ENCODE measurements at regions not wholly inside any gene's neighbourhood (a gene's known extent, or its start where the extent isn't known, plus 50 kb on each side); places are given as distances from the start of the nearest gene placed in this dataset.
"Not testable (repeated sequence)": the region's sequence is repeated elsewhere in the genome, so short reads cannot be mapped to it uniquely, and the experiment has no call there.

DNA sequence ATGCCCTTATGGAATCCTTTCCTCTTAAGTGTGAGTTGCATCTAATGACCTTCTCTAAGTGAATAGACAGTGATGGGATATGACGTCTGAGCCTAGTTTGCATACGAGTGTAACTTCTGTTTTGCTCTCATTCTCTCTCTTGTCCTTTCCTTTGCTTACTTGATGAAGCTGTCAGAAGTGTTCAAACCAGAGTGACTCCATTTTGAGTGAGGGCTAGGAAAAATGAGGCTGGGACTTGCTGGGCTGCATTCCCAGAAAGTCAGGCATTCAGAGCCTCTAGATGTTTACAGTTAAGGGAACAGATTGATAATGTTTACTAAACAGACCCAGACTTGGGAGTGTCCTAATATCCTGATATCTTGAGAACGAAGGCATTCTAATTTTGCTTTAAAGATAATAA lies 311.2 kb upstream of the SOX4 start:
- DNase-seq: not testable (repeated sequence)

DNA sequence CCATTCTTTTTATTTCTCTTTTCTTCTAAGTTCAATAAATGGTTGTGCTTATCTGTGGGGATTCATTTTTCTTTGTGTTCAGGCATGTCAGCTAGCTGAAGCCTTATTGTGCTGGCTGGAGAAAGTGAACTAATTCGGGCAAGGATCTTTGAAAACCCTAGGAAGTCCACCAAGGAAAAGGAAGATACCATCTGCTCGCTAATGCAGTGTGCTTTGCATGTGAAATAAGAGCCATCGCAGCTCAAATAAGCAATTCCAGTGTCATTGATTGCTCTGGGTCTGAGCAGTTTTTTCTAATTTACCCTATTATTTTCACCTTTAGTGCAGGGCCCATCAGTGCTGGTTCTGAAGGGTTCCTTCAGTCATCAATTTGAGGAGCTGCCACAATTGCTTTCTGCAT lies 309.4 kb upstream of the SOX4 start:
- no peak for DNase-seq

DNA sequence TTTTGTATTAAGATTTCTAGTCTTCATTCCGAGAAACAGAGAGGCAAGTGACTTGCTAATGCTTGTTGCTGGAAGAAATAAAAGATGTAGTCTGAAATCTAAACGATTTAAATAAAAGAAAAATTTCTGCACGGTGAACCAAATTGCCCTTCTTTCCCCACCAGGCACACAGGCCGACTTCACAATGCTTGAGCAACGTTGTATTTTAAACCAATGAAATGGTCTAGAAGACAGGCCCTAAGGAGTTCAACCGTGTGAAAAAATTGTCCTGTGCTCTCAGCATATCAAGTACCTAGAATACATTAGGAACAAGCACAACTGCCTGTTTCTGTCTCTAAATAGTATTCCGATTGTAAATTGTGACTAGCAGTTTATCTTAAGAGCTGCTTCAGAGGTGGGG lies 308.8 kb upstream of the SOX4 start:
- no peak for DNase-seq

DNA sequence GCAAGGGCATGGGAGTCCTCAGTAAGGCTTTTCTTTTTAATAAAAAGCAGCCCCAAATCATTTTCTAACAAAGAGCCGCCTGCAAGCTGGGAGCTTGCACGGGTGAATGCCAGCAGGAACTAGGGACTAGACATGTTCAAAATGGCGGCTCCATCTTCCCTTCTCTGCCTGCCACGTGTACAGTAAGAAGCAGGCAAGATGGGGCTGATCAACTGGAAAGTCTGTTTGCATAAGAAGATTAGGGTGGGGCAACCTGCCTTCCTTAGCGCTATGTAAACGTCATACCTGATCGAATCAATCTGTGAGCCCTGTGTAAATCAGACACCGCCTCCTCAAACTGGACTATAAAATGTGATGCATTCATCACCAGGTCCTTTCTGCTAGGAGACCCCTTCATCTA lies 299.4 kb upstream of the SOX4 start:
- no peak for DNase-seq

DNA sequence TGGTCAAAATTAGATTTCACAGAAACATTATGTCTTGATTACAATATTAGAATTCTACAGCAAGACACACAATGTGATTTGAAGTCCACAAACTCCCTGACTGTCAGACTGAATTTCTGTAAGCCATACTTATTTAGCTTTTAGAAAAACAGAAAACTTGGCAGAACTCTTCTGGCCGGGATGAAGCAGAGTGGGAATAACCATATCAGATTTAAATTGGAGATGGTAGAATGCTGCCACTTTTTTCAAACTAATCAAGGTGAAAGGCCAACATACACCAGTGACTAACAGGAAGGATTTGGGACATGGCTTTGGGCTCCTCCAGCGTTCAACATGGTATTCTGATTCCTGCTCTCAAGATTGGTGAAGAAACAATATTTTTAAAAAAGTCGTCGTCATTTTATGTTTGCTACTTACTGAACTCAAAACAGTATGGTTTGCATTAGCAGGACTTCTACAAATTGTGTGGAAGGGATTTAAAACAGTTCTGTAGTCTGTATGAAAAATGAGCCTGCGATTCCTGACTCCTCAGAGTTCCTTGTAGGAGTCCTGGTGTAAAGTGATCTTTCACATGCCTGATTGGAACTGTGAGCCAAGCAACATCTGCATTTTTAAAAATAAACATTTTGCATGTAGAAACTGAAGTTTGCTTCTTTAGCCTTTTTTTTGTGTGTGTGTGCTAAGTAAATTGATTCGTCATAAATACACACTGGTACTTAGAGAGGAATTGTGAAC lies 297.9 kb upstream of the SOX4 start:
- no peak for DNase-seq

DNA sequence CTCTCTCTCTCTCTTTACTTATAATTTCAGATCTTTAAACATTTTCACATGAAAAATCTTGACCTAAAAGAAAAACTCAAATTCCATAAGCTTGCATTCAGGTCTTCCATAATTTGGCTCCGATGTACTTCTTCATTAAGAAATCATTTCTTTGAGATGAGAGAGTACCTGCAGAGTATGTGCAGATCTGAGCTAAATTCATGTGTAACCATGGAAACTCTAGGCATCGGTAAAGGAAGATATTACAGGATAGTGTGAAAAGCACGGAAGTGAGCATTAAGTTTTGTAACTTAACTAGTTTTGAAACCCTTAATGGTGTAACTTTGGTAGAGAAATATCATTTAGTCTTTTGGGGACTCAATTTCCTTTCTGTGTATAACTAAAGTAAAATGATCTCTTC lies 295.9 kb upstream of the SOX4 start:
- DNase-seq: no peak

DNA sequence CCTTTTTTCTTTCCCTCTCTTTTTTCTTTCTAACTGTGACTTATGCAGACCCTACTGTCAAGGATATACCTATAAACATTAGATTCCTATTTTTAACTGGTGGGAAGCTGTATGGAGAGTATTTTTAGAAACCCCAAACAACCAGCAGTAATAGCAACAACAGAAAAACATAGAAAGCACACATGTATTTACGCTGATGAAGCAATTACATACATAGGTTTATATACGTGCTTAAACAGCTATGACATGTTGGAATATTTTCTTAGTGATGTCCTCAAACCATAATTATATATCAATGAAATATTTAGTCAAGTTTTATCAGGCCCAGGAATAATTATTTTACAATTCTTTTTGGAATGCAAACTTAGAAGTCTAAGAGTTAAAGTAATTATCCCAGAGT lies 294.3 kb upstream of the SOX4 start:
- no peak for DNase-seq

DNA sequence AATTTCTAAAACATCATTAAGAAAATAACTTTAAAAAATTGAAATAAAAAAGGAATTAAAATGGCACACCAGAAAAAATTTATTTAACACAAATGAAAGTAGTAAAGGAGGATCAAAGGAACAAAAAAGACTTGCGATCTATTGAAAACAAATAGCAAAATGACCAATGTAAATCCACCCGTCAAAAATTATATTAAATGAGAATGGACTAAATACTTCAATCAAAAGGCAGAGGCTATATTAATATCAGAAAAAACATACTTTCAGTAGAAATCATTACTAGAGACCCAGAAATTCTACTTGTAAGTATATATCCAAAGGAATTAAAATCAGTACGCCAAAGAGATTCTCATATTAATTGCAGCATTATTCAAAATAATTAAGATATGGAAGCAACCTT lies 293.1 kb upstream of the SOX4 start:
- no peak for DNase-seq

DNA sequence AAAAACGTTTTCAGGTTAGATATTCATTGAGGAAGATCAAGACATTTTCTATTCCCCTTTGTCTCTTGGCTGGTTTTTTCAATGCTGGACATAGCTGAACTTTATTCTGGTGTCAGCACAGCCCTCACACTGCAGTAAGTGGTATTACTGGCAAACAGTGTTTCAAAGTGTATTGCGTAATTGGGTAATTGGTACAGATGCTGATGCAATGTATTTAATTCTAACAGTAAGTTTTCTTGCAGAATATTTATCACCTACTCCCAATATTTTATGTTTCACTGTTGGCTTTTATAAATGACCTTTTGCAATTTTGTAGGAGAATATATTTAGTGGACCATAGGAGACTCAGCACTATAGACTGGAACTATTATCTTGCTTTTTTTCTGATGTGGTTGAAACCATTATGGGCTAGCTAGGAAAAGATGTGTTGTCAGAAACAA lies 287.6 kb upstream of the SOX4 start:
- DNase-seq: peak; percentile 84

DNA sequence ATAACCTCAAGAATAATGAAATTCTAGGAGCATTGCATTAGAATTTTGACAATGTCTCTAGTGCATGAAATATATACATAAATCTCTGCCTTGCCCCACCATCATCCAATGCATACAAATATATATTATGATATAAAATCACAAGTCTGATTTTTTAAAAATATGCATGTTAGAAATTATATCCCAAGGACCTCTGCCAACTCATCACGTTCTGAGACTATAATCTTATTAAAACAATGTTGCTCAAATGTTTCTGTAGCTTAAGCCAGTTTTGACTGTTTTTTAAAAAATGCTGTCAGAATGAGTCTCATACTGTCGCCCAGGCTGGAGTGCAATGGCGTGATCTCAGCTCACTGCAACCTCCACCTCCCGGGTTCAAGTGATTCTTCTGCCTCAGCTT lies 287.0 kb upstream of the SOX4 start:
- no peak for DNase-seq

DNA sequence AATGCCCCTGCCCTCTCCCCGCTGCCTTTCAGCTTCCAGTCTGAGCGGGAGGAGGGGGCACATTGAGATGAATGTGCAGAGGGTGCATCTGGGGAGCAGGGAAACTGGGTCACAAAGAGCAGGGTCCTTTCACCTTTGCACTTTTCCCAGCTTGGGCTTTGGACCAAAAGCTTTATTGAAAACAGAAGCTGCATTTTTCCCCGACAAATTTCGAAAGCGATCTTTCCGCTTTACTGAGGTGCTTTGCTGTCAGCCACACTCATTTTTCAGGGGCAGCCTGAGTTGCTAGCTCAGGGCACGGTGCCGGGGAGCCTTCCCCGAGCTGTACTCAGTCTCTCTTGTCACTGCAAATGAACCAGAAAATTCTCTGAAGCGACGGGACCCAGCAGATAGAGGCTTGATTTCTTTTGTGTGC lies 283.7 kb upstream of the SOX4 start:
- no peak for DNase-seq

DNA sequence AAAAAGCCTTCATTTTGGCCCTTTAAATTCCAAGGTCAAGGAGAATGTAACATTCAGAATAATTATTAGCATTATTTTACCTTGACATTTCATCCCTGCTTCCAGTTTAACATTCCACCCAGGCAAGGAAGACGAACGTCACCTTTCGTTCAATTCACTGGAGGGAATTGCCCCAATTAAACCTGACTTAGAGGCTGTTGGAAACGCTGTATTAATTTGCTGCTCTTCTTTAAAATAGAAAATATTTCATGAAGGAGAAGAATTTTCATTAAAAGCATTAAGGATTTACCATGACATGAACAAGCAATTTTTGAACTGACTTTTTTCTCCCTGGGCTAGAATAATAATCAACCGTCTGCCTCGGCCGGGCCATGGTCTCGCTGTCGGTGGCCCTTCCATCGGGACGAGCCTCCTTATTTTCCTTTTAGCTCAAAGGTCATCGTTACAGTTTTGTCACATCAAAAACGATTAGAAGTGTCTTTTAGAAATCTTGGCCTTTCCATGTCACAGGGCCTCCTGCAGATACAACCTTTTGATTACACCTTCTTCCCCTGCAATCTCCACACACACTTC lies 282.9 kb upstream of the SOX4 start:
- no peak for DNase-seq

DNA sequence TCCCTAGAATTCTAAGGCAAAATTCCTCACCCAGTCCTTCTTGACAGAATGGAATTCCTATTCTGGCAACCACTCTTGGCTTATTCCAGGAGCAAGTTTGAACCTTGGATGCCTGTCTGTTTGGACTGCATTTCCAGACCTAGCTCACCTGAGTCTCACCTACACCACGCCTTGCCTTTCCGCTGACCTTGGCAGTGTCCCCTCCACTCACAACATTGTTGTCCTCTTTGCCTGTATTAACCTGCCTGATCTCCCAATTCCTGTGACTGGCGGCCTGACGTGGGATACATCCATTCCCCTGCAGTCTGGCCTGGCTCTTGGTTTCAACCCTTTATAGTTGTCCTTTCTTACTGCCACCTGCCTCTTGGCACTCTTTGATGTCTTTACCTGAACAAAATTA lies 281.4 kb upstream of the SOX4 start:
- no peak for DNase-seq

DNA sequence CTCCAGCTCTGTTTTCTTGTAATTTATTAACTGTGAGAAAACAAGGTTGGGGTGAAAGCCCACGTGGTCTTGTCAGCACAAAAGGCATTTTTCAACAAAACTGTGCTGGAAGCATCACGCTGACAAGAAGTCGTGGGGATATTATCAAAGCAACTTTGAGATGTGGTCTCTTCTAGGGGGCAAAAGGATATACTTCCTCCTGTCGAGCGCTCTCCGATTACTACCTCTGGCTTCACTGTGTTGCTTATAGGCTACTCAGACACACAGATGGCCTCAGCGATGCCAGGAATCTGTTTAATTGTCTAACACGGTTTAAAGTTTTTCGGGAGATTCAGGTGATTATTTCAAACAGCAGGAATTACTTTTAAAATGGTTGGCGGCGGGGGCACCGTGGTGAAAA lies 275.9 kb upstream of the SOX4 start:
- no peak for DNase-seq

DNA sequence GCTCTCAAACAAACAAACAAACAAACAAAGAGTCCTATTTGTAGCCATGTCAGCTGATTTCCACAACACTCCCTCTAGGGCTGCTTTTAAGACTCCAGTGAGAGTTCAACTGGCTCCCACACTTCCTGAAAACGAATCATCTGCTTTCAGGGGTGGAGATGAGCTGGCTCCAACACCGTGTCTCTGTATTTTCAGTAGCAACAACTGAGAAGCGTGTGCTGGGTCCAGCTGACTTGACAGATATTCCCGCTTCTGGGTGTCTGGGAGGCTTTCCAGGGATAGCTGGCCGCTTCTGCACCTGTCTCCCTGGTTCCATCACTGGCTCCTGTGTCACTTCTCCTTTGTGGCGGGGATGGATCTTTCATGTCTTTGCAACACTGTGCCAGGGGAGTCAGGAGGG lies 272.5 kb upstream of the SOX4 start:
- no peak for DNase-seq

DNA sequence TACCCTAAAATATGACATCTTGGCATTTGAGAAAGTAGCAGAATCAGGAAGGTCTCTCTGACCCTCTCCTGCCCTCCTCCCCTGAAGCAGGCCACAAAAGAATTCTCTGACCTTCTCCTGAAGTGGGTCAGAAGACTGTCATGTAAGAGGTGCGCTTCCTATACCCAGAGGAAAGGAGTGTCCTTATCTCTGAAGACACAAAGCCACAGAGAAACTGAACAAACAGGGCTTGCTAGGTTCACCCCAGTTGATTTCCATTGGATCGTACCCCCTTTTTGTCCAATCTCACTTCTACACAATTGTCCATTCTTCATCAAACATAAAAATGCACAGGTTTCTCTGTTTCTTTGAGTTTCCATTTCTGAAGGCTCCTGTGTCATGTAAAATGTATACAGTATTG lies 272.0 kb upstream of the SOX4 start:
- no peak for DNase-seq

DNA sequence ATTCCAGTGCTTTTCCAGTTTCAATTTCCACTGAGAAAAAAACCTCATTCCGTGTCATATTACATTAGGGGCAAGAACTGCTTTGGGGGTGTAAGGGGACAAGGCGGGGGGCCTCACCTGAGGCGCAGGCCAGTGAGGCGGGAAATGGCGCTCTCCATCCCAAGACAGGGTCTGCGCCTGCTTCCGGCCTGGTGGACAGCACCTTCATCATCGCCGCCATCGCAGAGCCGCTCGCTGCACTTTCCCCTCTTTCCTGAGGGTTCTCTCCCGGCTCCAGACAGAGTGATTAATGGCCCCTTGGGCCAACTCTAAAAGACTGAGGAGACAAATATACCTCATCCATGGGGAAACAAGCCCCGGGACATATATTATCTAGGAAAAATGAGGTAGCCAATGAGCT lies 270.0 kb upstream of the SOX4 start:
- DNase-seq: no peak

DNA sequence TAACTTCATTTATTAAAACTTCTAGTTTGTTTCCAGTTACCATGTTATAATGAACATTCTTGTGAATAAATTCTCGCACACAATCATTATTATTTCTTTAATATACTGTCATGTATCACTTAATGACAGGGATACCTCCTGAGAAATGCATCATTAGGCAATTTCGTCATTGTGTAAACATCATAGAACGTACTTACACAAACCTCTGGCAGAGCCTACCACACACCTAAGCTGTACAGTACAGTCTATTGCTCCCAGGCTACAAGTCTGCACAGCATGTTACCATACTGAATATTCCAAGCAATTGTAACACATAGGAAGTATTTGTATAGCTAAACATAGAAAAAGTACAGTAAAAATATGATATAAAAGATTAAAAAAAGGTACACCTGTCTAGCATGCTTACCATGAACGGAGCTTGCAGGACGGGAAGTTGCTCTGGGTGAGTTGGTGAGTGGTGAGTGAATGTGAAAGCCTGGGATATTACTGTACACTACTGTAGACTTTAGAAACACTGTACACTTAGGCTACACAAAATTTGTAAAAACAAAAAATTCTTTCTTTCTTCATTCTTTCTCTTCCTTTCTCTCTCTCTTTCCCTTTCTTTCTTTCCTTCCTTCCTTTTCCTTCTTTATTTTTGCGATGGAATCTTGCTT lies 268.2 kb upstream of the SOX4 start:
- no peak for DNase-seq

DNA sequence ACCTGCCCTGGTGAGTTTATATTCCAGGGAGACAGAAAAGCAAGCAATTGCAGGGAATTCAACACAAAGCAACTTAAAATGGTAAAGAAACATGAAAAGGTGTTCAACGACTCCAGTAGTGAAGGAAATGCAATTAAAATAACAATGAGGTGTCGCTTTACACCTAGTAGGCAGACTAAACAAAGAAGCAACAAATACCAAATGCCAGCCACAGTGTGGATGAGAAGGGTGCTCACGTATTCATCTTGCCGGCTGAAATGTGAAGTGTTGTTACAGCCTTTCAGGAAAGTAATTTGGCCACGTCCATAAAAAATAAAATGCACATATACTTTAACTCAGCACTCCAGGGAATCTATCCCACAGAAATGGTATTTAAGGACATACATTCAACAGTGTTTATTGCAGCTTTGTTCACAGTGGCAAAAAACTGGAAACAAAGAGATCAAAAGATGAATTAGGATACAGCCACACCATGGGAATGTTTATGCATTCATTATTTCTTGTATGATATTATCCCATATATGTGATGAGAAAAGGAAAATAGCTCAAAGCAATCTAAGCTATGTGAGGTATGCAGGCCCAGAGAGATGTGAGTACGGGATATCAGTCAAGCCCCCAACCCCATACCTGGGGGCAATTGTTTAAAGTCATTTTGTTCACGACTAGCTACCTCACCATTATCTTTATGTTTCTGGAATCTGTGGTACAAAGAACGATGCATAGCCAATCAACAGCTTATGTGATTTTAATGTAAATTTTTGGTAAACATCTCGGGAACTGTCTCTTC lies 266.0 kb upstream of the SOX4 start:
- no peak for DNase-seq

DNA sequence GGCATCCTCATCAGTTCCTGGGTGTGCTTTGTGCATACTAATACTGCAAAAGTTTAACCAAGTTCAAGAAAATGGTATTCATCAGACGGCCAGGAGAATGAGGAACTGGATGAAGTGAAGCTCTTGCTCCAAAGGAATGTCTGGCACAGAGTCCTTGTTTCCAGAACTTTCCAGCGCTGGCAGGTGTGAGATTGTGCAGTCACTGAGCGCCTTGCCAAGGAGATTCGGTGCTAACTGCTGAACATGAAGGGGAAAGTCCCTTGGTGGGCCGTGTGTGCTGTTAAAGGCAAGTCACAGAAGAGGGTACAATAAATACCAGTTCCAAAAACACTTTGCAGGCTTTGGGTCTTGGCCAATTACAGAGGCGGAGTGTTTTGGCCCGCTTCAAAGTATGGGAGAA lies 262.3 kb upstream of the SOX4 start:
- no peak for DNase-seq

DNA sequence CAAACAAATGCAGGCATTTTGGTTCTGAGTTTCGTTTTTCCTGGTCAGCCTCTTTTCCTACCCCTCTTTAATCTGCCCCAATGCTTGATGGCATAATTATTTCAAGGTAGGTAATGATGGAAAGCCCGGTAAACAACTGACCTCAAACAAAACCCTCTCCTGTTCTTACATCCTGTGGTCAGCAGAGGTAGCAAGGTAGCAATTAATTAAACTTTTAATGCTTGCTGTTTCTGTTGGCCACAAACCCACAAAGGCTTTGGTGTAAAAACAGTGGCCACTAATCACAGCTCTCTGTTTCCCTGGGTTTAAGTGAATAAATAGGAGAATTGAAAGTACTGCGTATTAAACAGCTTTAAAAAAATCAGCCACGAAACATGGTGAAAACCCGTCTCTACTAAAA lies 261.5 kb upstream of the SOX4 start:
- DNase-seq: no peak

DNA sequence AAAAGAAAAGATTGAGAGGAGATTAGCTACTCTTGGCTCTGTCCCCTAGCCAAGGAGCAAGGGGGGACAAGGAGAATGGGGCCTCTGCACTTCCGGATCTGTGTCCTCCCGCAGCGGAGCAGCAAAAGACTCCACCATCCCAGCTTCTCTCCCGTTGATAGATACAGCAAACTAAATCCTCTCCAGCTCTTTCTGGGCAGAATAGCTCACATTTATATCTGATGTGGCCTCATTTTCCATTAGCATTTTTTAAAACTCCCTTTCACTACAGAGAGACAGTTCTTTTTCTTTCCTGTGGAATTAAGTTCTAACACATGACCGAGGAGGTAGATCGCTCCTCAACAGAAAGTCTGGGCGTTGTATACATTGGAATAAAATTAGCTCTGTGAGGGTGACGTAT lies 260.9 kb upstream of the SOX4 start:
- DNase-seq: no peak

DNA sequence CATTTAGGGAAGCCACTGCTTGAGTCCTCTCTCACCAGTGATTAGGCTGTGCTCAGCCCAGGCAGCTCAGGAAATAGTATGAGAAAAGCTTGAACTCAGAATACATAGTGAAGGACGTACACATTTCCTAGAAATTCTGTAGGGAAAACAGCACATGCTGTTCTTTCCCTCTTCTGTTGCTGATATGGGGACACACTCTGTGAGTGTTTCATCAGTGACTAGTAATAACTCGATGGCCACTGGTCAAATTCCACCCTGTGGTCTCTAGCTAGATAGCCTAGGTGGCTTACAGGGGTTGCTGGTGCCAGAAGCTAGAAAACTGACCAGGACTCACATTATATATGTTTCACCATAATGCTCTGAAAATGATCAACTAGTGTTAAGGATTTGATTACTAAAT lies 259.8 kb upstream of the SOX4 start:
- DNase-seq: no peak

DNA sequence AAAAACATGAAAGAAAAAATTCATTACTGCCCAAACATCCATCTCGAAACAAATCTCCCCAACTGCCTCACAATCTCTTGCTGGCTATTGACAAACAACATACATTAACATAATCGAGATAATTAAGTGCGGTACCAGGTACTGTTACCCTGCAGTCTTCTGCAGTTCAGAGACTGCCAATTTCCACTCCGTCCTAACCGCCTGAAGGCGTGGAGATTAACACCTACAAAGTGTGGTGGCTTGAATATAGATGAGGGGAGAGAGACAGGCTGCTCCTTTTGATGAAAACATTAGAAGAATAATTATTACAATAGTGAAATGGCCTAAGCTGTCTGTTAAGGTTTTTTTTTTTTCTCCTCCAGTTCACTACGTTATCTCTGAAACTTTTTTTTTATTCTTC lies 258.9 kb upstream of the SOX4 start:
- no peak for DNase-seq

All from MV-4-11 (cell line).